ENCODE measurements at regions not wholly inside any gene's neighbourhood (a gene's known extent, or its start where the extent isn't known, plus 50 kb on each side); places are given as distances from the start of the nearest gene placed in this dataset.

- no peak for TF ChIP-seq POLR2AphosphoS5 (IDR thresholded peaks at IDR 0.05)
- TF ChIP-seq EP300 (IDR thresholded peaks at IDR 0.05): no peak
- no peak for TF ChIP-seq CTCF (IDR thresholded peaks at IDR 0.05)
These were observed 89.9 kb upstream of the EPHA3 start for GRCh38 chr3:89017531-89017930.
